ENCODE measurements at regions not wholly inside any gene's neighbourhood (a gene's known extent, or its start where the extent isn't known, plus 50 kb on each side); places are given as distances from the start of the nearest gene placed in this dataset.

GRCh38 chr3:98650971-98651779 is 57.8 kb upstream of the CPOX start:
- 57% methylated on average over 3 of the region's 3 CpGs for WGBS (ENCODE audit: insufficient coverage)
- TF ChIP-seq CTCF (IDR thresholded peaks at IDR 0.05) = no peak
- Mint-ChIP-seq H3K27ac (no peak overlapping the region), H3K36me3 (no peaks in the 10 kb centered on the region), H3K4me1 (no peaks in the 10 kb centered on the region), H3K9me3 (no peaks in the 10 kb centered on the region), H3K27me3 (ENCODE audit: low read depth in 2 of 2) (peaks cover 0 to 3% of the 10 kb centered on the region in 2 donors), H3K4me3 (no peak overlapping the region)
- H3K4me1 ChIP-seq (ENCODE audit: control insufficient read depth, insufficient read depth, low read length) = no peaks in the 10 kb centered on the region
- intact Hi-C loops (cut with micrococcal nuclease) = no loop called here
- no peaks in the 10 kb centered on the region for H3K9me3 ChIP-seq (ENCODE audit: control insufficient read depth, insufficient read depth, low read length)
- H3K36me3 ChIP-seq (ENCODE audit: control insufficient read depth, insufficient read depth, low read length) = no peaks in the 10 kb centered on the region
- DNase-seq = no peak
- no peak for ATAC-seq
- H3K27ac ChIP-seq (ENCODE audit: low read length) = no peak overlapping the region
- no peak overlapping the region for H3K4me3 ChIP-seq (ENCODE audit: low read length)
- no peaks in the 10 kb centered on the region for H3K27me3 ChIP-seq (ENCODE audit: control insufficient read depth, insufficient read depth, low read length)

- Histone ChIP-seq H3K9me3 (ENCODE audit: control insufficient read depth, insufficient read depth, low read length) (no peaks in the 10 kb centered on the region), H3K27ac (ENCODE audit: low read length) (no peak overlapping the region), H3K4me1 (ENCODE audit: control insufficient read depth, insufficient read depth, low read length) (no peaks in the 10 kb centered on the region), H3K36me3 (ENCODE audit: control insufficient read depth, insufficient read depth, low read length) (no peaks in the 10 kb centered on the region), H3K27me3 (ENCODE audit: control insufficient read depth, insufficient read depth, low read length) (no peaks in the 10 kb centered on the region), H3K4me3 (ENCODE audit: low read length) (no peak overlapping the region)
- H3K36me3 Mint-ChIP-seq = no peaks in the 10 kb centered on the region
- intact Hi-C loops (cut with micrococcal nuclease) = no loop called here
- H3K4me3 Mint-ChIP-seq = no peak overlapping the region
- no peaks in the 10 kb centered on the region for H3K9me3 Mint-ChIP-seq
- DNase-seq (no peak), ATAC-seq (no peak)
- no peak for TF ChIP-seq CTCF (IDR thresholded peaks at IDR 0.05)
- H3K27ac Mint-ChIP-seq = no peak overlapping the region
- peaks cover 0 to 3% of the 10 kb centered on the region in 2 donors for H3K27me3 Mint-ChIP-seq (ENCODE audit: low read depth in 2 of 2)
- H3K4me1 Mint-ChIP-seq = no peaks in the 10 kb centered on the region
These were observed 58.3 kb upstream of the CPOX start for GRCh38 chr3:98651780-98652077.

- Mint-ChIP-seq H3K9me3 (no peaks in the 10 kb centered on the region), H3K4me1 (peaks cover 0 to 5% of the 10 kb centered on the region in 2 donors), H3K4me3 (no peak overlapping the region), H3K27me3 (ENCODE audit: low read depth in 2 of 2) (peaks cover 15 to 22% of the 10 kb centered on the region in 2 donors), H3K36me3 (no peaks in the 10 kb centered on the region), H3K27ac (no peak overlapping the region)
- Histone ChIP-seq H3K4me3 (ENCODE audit: low read length) (no peak overlapping the region), H3K36me3 (ENCODE audit: control insufficient read depth, insufficient read depth, low read length) (no peaks in the 10 kb centered on the region), H3K9me3 (ENCODE audit: control insufficient read depth, insufficient read depth, low read length) (no peaks in the 10 kb centered on the region), H3K27me3 (ENCODE audit: control insufficient read depth, insufficient read depth, low read length) (no peaks in the 10 kb centered on the region), H3K27ac (ENCODE audit: low read length) (no peak overlapping the region), H3K4me1 (ENCODE audit: control insufficient read depth, insufficient read depth, low read length) (no peaks in the 10 kb centered on the region)
- ATAC-seq (no peak), DNase-seq (no peak)
- intact Hi-C loops (cut with micrococcal nuclease) = no loop called here
- 65% methylated on average over 2 of the region's 3 CpGs for WGBS (ENCODE audit: insufficient coverage)
- TF ChIP-seq CTCF (IDR thresholded peaks at IDR 0.05) = no peak
These were observed 62.3 kb upstream of the CPOX start for GRCh38 chr3:98655666-98656065.

GRCh38 chr3:98657457-98657856 is 64.0 kb upstream of the CPOX start:
- Mint-ChIP-seq H3K27me3 (ENCODE audit: low read depth in 2 of 2) (peaks cover 12 to 22% of the 10 kb centered on the region in 2 donors), H3K4me1 (peaks cover 0 to 5% of the 10 kb centered on the region in 2 donors), H3K4me3 (no peak overlapping the region), H3K36me3 (no peaks in the 10 kb centered on the region), H3K27ac (no peak overlapping the region), H3K9me3 (no peaks in the 10 kb centered on the region)
- Histone ChIP-seq H3K4me1 (ENCODE audit: control insufficient read depth, insufficient read depth, low read length) (no peaks in the 10 kb centered on the region), H3K27ac (ENCODE audit: low read length) (no peak overlapping the region), H3K27me3 (ENCODE audit: control insufficient read depth, insufficient read depth, low read length) (no peaks in the 10 kb centered on the region), H3K9me3 (ENCODE audit: control insufficient read depth, insufficient read depth, low read length) (no peaks in the 10 kb centered on the region), H3K4me3 (ENCODE audit: low read length) (no peak overlapping the region), H3K36me3 (ENCODE audit: control insufficient read depth, insufficient read depth, low read length) (no peaks in the 10 kb centered on the region)
- peak in 1 of 2 donors; percentile 54 for DNase-seq
- WGBS (ENCODE audit: insufficient coverage) = 25% methylated on average over 25 of the region's 25 CpGs
- peak; percentile 42 to 58 (median 44) for ATAC-seq
- intact Hi-C loops (cut with micrococcal nuclease) = no loop called here
- no peak for TF ChIP-seq CTCF (IDR thresholded peaks at IDR 0.05)

All from natural killer cell (primary cell).